BJ (cell line): ENCODE measurements at regions not wholly inside any gene's neighbourhood (a gene's known extent, or its start where the extent isn't known, plus 50 kb on each side); places are given as distances from the start of the nearest gene placed in this dataset.
"Not testable (repeated sequence)": the region's sequence is repeated elsewhere in the genome, so short reads cannot be mapped to it uniquely, and the experiment has no call there.

Experiments used
- CTCF ChIA-PET: fragments of 350-600 bp; formaldehyde crosslinking; extraction: SDS; loops from one replicate; lab custom pipeline; 2021; ENCODE audit warnings: antibody characterized with exemption, inconsistent platforms; lab: Yijun Ruan, JAX
- POLR2A ChIA-PET: fragments of 300-600 bp; sonication (Branson Sonifier 250); formaldehyde crosslinking; extraction: SDS; loops from one replicate; lab custom pipeline; 2021; ENCODE audit warnings: antibody characterized with exemption; lab: Charles Lee
- DNase-seq: peaks from one replicate; pipeline ENCODE4 v3.0.0-alpha.2; 2011; ENCODE audit warnings: low read depth
- H3K27me3 ChIP-seq: 2 replicates; pipeline ENCODE4 v1.6.0; 2011; ENCODE audit warnings: low read length; ENCODE audit not compliant: control insufficient read depth, insufficient read depth
- H3K36me3 ChIP-seq: 2 replicates; pipeline ENCODE4 v1.5.1; 2011; ENCODE audit warnings: low read length; ENCODE audit not compliant: control insufficient read depth, insufficient read depth
- H3K4me3 ChIP-seq: 2 replicates; pipeline ENCODE4 v1.5.1; 2011; ENCODE audit warnings: low read depth, mild to moderate bottlenecking, control low read depth, low read length
- CTCF ChIP-seq: IDR thresholded peaks from 2 replicates; pipeline ENCODE4 v1.5.1; 2011; ENCODE audit warnings: low read depth, mild to moderate bottlenecking, control low read depth, inconsistent platforms, low read length, moderate library complexity; ENCODE audit not compliant: insufficient read depth

- no peaks in the 10 kb centered on the region for H3K36me3 ChIP-seq
- no peak for TF ChIP-seq CTCF
- ChIA-PET POLR2A (no interaction called here), CTCF (no interaction called here)
- no peak overlapping the region for H3K4me3 ChIP-seq
- DNase-seq = no peak
- H3K27me3 ChIP-seq = no peaks in the 10 kb centered on the region
Observed at GRCh38 chr6:164049517-164049988, 635.0 kb downstream of the QKI start.

DNA sequence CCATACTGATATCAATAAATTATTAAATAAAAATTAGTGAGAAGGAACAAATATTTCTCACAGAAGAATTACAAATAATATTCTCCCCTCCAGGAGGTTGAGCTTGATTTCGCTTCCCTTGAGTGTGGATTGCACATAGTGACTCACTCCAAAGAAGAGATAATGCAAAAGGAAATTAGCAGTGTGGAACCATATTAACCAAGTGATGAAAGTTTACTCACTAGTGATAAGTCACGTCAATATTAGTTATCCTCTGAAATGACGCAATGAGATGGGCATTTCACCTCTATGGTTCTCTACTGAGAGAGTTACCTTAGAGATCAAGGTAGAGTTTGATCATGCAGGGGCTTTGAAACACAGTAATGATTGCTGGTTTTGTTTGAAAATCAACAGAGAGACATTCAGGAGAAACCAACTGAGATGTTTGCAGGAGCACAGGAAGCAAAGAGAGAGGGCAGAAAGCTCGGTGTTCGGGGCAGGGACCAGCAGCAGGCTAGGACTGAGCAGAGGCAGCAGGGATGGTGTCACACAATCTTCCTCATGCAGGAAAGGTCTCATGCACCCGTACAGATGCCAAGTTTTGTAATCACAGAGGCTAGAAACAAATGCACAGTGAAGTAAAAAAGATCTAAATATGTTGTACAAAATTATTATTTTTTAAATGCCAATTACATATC is 634.5 kb downstream of the QKI start:
- ChIA-PET POLR2A (no interaction called here), CTCF (no interaction called here)
- Histone ChIP-seq H3K36me3 (no peaks in the 10 kb centered on the region), H3K4me3 (no peak overlapping the region), H3K27me3 (no peaks in the 10 kb centered on the region)
- TF ChIP-seq CTCF = no peak
- DNase-seq = no peak

DNA sequence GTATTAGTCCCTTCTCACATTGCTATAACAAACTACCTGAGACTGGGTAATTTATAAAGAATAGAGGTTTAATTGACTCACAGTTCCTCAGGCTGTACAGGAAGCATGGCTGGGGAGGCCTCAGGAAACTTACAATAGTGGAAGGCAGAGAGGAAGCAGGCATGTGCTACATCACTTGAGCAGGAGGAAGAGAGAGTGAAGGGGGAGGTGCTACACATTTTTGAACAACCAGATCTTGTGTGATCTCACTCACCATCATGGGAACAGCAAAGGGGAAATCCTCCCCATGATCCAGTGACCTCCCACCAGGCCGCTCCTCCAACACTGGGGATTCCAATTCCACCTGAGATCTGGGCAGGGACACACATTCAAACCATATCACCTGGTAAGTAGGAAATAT is 630.6 kb downstream of the QKI start:
- DNase-seq = no peak
- TF ChIP-seq CTCF = no peak
- ChIA-PET CTCF (no interaction called here), POLR2A (no interaction called here)
- no peak overlapping the region for H3K4me3 ChIP-seq
- H3K36me3 ChIP-seq = no peaks in the 10 kb centered on the region
- H3K27me3 ChIP-seq = no peaks in the 10 kb centered on the region

GRCh38 chr6:164043656-164044055 is 629.1 kb downstream of the QKI start:
- H3K36me3 ChIP-seq, H3K27me3 ChIP-seq, POLR2A ChIA-PET, CTCF ChIA-PET, H3K4me3 ChIP-seq, DNase-seq: not testable (repeated sequence)

DNA sequence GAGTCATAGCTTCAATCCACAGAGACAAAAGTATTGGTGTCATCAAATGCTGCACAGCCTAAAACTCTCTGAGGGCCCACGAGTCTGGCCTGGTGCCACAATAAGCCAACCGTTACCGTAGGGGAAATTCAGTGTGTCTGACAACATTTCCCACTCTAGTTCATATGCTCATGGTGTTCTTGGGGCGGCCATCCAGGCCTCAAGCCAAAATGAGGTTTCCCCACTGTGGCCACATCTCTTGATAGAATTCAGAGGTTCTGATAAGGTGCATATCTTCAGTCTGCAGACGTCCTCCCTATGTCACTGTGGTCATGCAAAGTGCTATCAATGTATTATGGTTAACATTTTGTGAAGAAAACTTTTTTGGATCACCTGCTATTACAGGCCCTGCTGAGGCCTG is 627.7 kb downstream of the QKI start:
- H3K36me3 ChIP-seq = no peaks in the 10 kb centered on the region
- TF ChIP-seq CTCF = no peak
- no peak for DNase-seq
- H3K4me3 ChIP-seq = no peak overlapping the region
- POLR2A ChIA-PET = no interaction called here
- CTCF ChIA-PET = no interaction called here
- H3K27me3 ChIP-seq = no peaks in the 10 kb centered on the region

DNA sequence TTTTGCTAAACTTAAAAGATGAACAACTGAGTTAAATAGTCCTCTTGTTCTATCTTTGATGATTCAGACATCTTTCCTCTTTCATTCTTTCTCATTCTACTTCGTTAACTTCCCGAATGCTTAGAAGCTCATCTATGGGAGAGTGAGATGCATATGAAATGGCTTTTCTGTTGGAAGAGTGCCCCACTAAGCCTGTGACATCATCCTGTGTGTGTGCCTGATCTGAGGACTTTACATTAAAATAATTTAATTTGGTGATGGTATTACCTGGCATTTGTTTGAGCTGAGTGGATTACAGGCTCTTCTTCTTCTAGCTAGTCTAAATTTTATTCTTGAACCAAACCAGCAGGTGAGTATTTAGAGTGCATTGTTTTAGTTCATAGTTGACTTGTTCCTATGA is 626.5 kb downstream of the QKI start:
- no peak overlapping the region for H3K4me3 ChIP-seq
- DNase-seq = no peak
- no peaks in the 10 kb centered on the region for H3K36me3 ChIP-seq
- TF ChIP-seq CTCF = no peak
- ChIA-PET CTCF (no interaction called here), POLR2A (no interaction called here)
- no peaks in the 10 kb centered on the region for H3K27me3 ChIP-seq
